Skeletal muscle satellite cell (primary cell): ENCODE measurements at regions not wholly inside any gene's neighbourhood (a gene's known extent, or its start where the extent isn't known, plus 50 kb on each side); places are given as distances from the start of the nearest gene placed in this dataset.

Source experiments
- H3K27me3 ChIP-seq: 2 replicates; pipeline ENCODE4 v1.7.0; 2013; ENCODE audit warnings: low read length; ENCODE audit not compliant: control insufficient read depth, insufficient read depth
- H3K36me3 ChIP-seq: 2 replicates; pipeline ENCODE4 v1.7.0; 2013; ENCODE audit warnings: mild to moderate bottlenecking, control low read depth, low read length; ENCODE audit not compliant: insufficient read depth
- H3K4me1 ChIP-seq: 2 replicates; pipeline ENCODE4 v1.7.0; 2013; ENCODE audit warnings: low read length; ENCODE audit not compliant: control insufficient read depth, insufficient read depth
- H3K4me2 ChIP-seq: 2 replicates; pipeline ENCODE4 v1.7.0; 2013; ENCODE audit warnings: mild to moderate bottlenecking, low read length
- H3K4me3 ChIP-seq: 2 replicates; pipeline ENCODE4 v1.7.0; 2013; ENCODE audit warnings: low read length
- H3K9ac ChIP-seq: 2 replicates; pipeline ENCODE4 v1.7.0; 2013; ENCODE audit warnings: mild to moderate bottlenecking, low read depth, low read length, moderate library complexity
- H3K9me3 ChIP-seq: replicated peaks from 2 replicates; pipeline ENCODE4 v1.7.0; 2013; ENCODE audit warnings: mild to moderate bottlenecking, control low read depth, low read length

DNA sequence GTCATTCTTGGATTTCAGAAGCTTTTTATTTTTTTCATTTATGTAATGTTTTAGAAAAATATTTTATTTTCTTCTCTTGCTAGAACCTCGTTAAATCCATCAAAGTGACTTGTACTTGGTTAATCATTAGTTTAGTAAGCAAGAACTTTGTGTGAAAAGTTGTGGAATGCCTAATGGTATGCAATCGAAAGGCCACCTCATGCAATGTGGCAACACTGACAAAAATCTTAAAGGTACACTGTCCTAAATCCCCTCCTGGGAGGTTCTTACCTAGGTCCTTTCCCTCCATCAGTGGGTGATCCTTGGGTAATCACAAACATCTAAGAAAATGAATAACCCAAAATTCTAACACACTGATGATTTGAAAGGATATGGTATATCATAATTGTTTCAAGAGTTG lies 304.2 kb downstream of the DNAH5 start:
- H3K4me1 ChIP-seq = no peaks in the 10 kb centered on the region
- no peaks in the 10 kb centered on the region for H3K36me3 ChIP-seq
- no peaks in the 10 kb centered on the region for H3K9me3 ChIP-seq
- no peaks in the 10 kb centered on the region for H3K27me3 ChIP-seq
- no peak overlapping the region for H3K4me3 ChIP-seq
- H3K9ac ChIP-seq = no peak overlapping the region
- no peak overlapping the region for H3K4me2 ChIP-seq

GRCh38 chr5:13632676-13633075 lies 311.8 kb downstream of the DNAH5 start:
- Histone ChIP-seq H3K9ac (no peak overlapping the region), H3K9me3 (no peaks in the 10 kb centered on the region), H3K4me1 (no peaks in the 10 kb centered on the region), H3K4me2 (no peak overlapping the region), H3K27me3 (no peaks in the 10 kb centered on the region), H3K4me3 (no peak overlapping the region), H3K36me3 (no peaks in the 10 kb centered on the region)

- Histone ChIP-seq H3K27me3 (no peaks in the 10 kb centered on the region), H3K4me2 (no peak overlapping the region), H3K36me3 (no peaks in the 10 kb centered on the region), H3K9me3 (no peaks in the 10 kb centered on the region), H3K4me1 (peaks cover 11% of the 10 kb centered on the region), H3K9ac (no peak overlapping the region), H3K4me3 (no peak overlapping the region)
Observed at GRCh38 chr5:13629218-13629617, 315.3 kb downstream of the DNAH5 start.

DNA sequence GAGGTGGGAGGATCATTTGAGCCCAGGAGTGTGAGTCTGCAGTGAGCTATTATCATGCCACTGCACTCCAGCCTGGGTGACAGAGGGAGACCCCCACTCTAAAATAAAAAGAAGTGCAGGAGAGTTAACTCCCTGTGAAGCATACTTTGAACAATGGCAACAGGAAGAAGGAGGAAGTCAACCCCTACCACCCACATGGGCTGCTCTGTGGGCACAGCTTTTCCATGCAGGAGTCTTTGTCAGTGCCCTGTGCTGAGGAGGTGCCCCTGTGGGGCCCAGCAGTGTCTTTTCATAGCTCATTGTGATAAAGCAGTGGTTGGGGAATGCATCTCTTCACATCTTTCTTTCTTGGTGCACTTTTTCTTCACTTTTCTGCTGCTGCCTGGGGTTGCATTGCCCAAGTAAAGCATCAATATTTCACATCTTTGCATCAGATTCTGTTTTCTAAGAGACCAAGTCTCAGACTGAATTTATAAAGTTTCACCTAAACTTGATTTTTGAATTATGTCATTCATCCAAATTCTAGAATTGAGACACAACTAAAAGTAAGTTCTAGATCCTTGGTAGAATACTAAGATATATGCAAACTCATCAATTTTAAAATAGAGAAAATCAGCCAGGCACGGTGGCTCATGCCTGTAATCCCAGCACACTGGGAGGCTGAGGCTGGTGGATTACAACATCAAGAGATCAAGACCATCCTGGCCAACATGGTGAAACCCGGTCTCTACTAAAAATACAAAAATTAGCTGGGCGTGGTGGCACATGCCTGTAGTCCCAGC lies 316.6 kb downstream of the DNAH5 start:
- Histone ChIP-seq H3K9me3 (no peaks in the 10 kb centered on the region), H3K4me1 (peaks cover 11% of the 10 kb centered on the region), H3K36me3 (no peaks in the 10 kb centered on the region), H3K4me3 (no peak overlapping the region), H3K27me3 (no peaks in the 10 kb centered on the region), H3K9ac (no peak overlapping the region), H3K4me2 (no peak overlapping the region)

- Histone ChIP-seq H3K36me3 (no peaks in the 10 kb centered on the region), H3K4me1 (peaks cover 11% of the 10 kb centered on the region), H3K4me3 (no peak overlapping the region), H3K9me3 (no peaks in the 10 kb centered on the region), H3K9ac (no peak overlapping the region), H3K27me3 (no peaks in the 10 kb centered on the region), H3K4me2 (peak overlapping the region; percentile 33)
Observed at GRCh38 chr5:13625616-13626198, 318.8 kb downstream of the DNAH5 start.

GRCh38 chr5:13624283-13625074 lies 320.0 kb downstream of the DNAH5 start:
- no peak overlapping the region for H3K9ac ChIP-seq
- no peak overlapping the region for H3K4me3 ChIP-seq
- no peaks in the 10 kb centered on the region for H3K9me3 ChIP-seq
- H3K4me2 ChIP-seq = no peak overlapping the region
- H3K4me1 ChIP-seq = peaks cover 11% of the 10 kb centered on the region
- no peaks in the 10 kb centered on the region for H3K27me3 ChIP-seq
- H3K36me3 ChIP-seq = no peaks in the 10 kb centered on the region

GRCh38 chr5:13613621-13614020 lies 330.9 kb downstream of the DNAH5 start:
- Histone ChIP-seq H3K4me3 (no peak overlapping the region), H3K4me1 (no peaks in the 10 kb centered on the region), H3K9me3 (no peaks in the 10 kb centered on the region), H3K4me2 (no peak overlapping the region), H3K36me3 (no peaks in the 10 kb centered on the region), H3K27me3 (no peaks in the 10 kb centered on the region), H3K9ac (no peak overlapping the region)

- no peak overlapping the region for H3K4me2 ChIP-seq
- no peaks in the 10 kb centered on the region for H3K36me3 ChIP-seq
- H3K4me3 ChIP-seq = no peak overlapping the region
- H3K4me1 ChIP-seq = no peaks in the 10 kb centered on the region
- H3K27me3 ChIP-seq = no peaks in the 10 kb centered on the region
- no peaks in the 10 kb centered on the region for H3K9me3 ChIP-seq
- no peak overlapping the region for H3K9ac ChIP-seq
Observed at GRCh38 chr5:13611604-13612003, 332.9 kb downstream of the DNAH5 start.

DNA sequence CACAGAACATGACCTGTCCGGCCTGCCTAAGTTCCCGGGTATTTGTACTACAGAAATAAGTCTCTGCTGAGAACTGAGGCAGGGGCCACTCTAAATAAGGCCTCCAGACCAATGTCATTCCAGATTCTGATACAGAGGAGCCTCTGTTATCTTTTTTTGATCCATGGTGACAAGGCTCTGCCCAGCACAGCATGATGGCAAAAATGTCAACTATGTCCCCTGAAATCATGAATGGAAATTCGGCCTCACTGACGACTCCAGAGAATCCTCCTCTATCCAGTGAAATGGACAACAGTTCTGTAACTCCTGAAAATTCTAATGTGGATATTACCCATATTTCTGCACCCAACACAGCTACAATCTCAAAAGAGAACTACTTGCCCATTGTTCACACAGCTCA lies 335.0 kb downstream of the DNAH5 start:
- H3K4me3 ChIP-seq = no peak overlapping the region
- H3K9me3 ChIP-seq = no peaks in the 10 kb centered on the region

GRCh38 chr5:13606051-13606450 lies 338.4 kb downstream of the DNAH5 start:
- Histone ChIP-seq H3K27me3 (no peaks in the 10 kb centered on the region), H3K4me2 (no peak overlapping the region), H3K9me3 (no peaks in the 10 kb centered on the region), H3K9ac (no peak overlapping the region), H3K36me3 (no peaks in the 10 kb centered on the region), H3K4me1 (peaks cover 7% of the 10 kb centered on the region), H3K4me3 (no peak overlapping the region)

More for the DNA sequence above, 335.0 kb downstream of the DNAH5 start:
- no peaks in the 10 kb centered on the region for H3K27me3 ChIP-seq
- H3K36me3 ChIP-seq = no peaks in the 10 kb centered on the region
- H3K9ac ChIP-seq = no peak overlapping the region
- no peak overlapping the region for H3K4me2 ChIP-seq
- H3K4me1 ChIP-seq = no peaks in the 10 kb centered on the region

- H3K4me3 ChIP-seq = no peak overlapping the region
- no peaks in the 10 kb centered on the region for H3K36me3 ChIP-seq
- H3K9me3 ChIP-seq = no peaks in the 10 kb centered on the region
- no peak overlapping the region for H3K9ac ChIP-seq
- no peak overlapping the region for H3K4me2 ChIP-seq
- no peaks in the 10 kb centered on the region for H3K27me3 ChIP-seq
- peaks cover 11% of the 10 kb centered on the region for H3K4me1 ChIP-seq
Observed at GRCh38 chr5:13601112-13601511, 343.4 kb downstream of the DNAH5 start.
